NCI-H2081 treated with DMSO at 0.1 percent for 48 hours (cell line): ENCODE measurements at regions not wholly inside any gene's neighbourhood (a gene's known extent, or its start where the extent isn't known, plus 50 kb on each side); places are given as distances from the start of the nearest gene placed in this dataset.

Experiments used
- DNase-seq: peaks from one replicate; lab custom pipeline; 2025; lab: John Stamatoyannopoulos, UW

DNA sequence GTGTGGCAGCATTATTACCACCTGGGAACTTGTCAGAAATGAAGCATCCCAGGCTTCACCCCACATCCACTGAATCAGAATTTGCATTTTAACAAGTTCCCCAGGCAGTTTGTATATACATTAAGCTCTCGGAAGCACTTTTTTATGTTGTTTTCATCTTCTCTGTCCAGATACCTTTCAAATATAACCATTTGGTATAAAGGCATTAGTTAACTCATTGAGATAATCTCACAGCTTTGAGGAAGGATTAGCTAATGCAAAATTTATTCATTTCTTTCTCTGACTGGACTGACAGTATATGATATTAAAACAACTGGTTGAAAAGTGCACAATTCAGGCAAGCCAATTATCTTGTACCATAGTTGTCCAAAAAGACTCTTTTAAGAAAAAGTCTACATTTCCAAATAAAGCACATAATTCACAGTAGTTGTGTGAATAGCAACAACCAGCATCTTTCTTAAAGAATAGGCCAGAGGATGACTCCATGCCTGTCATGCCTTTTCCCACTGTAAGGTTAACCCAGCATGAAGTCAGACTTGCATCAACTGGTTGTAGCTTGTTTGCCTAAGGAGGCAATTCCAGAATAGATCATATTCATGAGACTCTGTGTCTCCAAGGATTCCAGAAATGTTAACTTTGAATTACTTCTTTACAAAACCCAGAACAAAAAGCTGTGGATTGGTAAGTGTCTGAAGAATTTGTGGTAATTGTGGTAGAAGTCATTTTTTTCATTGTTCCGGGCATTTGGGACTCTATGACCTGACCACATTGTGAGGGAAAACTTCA is 254.3 kb upstream of the SESN3 start:
- DNase-seq, result no peak

GRCh38 chr11:95483339-95483738 is 252.3 kb upstream of the SESN3 start:
- DNase-seq, result no peak

GRCh38 chr11:95478003-95478402 is 247.0 kb upstream of the SESN3 start:
- DNase-seq, result no peak

DNA sequence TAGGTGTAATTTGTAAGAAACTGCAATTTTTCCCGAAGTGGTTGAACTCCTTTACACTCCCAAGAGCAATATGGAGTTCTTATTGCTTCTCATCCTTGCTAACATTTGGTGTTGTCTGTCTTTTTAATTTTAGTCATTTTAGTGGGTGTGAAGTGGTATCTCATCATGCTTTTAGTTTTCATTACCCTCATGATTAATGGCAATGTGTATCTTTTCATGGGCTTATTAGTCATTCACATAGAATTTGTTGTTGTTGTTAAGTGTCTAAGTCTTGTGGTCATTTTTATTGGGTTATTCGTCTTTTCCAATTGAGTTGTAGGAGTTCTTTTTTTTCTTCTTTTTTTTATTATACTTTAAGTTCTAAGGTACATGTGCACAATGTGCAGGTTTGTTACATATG is 238.3 kb upstream of the SESN3 start:
- DNase-seq, result no peak

DNA sequence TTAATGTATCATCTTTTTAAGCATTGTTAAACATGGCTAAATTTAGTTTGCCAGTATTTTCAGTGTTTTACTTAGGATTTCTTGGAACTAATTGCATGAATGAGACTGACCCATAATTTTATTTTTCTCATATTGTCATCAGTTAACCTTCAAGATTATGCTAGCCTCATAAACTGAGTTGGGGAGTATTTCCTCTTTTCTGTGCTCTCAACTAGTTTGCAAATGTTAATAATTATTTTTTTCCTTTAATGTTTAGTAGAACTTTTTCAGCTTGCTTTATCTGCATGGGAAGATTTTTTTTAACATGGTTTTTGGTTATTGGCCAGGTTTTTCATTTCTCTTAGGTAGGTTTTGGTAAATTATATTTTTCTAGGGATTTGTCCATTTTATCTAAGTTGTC is 235.4 kb upstream of the SESN3 start:
- no peak for DNase-seq

GRCh38 chr11:95465887-95466286 is 234.9 kb upstream of the SESN3 start:
- DNase-seq, result no peak

DNA sequence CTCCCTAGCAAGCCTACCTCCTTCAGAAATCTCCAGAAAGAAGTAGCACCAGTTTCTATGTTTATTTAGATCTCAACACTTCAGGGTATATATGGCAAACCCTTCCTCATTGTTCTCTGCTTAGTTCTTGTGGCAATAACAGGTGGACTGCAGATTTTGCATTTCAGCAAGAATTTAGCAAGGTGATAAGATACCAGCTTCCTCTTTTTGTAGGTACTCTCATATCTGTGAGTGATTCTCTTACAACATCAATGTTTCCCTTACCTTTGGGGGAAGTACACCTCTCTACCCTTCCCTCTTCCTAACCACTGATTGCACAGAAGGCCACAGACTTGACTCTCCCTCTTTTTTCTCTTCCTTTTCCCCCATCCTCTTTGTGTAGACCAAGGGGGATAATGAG is 230.9 kb upstream of the SESN3 start:
- DNase-seq, result no peak

- DNase-seq, result no peak
Observed at GRCh38 chr11:95461348-95461747, 230.3 kb upstream of the SESN3 start.

DNA sequence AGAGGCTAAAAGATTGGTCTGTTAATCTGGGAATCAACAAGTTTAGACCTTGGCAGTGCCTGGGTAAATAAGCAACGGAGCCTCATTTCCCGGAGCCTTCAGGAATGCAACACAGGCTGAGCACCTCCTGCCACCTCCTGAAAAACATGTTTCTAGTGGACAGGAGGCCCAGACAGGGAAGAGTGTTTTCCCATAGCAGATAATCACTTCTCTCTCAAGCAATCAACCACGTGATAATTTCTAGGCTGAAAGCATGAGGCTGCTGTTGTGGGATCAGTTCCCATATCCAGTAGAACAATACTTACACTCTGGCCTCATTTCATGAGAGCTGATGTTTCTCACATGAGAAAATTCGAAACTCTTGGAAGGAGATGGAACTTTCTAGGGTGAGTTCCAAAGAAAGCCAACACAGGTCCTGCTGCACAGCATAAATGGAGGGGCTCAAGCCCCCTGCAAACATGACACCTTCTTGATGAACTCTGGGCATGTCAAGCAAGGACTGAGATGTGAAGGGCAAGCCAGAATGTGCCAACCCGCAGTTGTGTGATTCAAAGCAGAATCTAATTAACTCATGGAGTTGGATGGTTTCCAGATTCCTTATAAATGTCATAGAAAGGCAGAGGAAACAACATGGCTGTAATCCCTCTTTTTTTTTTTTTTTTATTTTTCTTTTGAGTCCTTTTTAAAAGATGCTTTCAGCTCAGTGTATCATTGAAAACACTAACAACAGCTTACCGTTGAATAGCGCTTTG is 228.5 kb upstream of the SESN3 start:
- no peak for DNase-seq

DNA sequence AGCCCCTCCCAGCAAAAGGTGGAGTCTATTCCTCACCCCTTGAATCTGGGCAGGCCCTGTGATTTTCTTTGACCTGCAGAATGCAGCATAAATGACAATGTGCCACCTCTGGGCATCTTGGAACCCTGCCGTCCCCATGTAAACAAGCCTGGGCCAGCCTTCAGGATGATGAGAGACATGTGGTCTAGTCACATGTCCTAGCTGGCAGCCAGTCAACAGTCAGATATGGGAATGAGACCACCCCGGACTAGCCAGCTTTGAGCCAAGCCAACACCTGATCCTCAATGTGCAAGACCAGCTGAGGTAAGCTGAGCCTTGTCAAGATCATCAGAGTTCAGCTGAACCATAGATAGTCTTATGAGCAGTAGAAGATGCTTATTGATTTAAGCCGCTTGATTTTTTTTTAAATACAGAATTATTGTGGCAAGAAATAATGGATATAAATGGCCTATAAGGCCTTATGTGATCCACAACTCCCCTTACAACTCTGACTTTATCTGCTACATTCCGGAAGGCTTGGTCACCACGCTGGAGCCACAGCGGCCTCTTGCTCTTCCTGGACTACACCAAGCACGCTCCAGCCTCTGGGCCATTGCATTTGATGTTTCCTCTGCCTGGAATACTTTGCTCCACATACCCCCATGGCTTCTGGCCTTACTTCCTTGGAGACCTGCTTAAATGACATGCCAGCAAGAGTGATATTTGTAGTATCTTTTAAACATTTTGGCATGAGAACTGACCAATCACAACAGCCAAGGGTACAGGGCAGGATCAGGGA is 225.9 kb upstream of the SESN3 start:
- DNase-seq, result no peak

DNA sequence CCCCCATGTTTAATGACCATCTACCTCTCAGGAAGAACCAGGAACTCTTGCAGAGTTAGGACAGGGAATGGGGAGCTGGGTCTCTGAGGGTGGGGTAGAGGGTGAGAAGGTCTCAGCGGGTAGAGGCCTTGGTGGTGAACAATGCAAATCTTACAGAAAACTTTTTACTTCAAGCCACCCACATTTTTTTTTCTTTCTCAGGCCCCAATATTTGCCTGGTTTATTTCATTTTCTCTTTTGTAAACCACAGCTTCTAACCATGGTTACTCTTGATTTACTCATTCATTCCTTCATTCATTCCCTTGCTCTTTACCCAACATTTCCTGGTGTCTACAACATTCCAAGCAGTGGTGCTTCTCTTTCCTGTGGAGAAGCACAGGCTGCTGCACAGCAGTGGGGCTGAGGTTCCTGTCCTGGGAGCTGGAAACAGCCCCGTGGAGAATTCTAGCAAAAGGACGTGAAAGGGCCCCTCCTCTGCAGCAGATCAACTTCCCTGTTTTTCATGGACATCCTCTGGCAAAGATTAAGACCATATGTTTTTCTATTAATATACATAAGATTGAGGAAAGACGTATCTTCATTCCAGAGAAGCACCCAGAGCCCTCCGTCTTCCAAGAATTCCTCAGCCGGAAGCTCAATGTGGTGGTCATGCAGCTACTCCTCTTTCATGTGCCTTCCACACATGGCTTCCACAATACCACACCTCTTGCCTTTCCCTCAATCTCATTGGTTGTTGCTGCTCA is 224.4 kb upstream of the SESN3 start:
- DNase-seq, result no peak

DNA sequence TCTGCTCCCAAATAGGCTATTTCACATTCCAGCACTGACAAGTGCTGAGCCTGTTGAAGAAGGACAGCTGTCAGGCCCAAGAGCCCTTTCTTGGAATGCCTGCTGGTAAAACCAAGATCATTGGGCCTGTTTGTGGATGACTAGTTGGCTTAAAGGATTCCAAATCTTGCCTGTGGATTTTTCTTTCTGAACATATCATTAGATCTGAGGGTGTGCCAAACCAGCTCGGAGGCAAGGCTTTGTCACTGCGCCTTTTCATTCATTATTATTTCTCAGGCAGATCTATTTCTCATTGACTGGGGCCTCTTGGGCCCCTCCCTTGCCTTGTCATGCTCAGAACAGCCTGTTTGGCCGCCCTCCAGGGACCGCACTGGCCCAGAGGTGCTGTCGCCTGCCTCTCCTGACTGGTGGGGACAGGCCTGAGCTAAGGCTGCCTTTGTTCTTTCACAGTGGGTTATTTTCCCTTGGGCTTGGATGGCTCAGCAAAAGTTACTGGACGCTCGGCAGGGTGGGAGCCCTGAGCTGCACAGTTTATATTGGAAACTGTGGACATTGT is 222.7 kb upstream of the SESN3 start:
- DNase-seq, result no peak

GRCh38 chr11:95451682-95452081 is 220.7 kb upstream of the SESN3 start:
- no peak for DNase-seq

- DNase-seq, result no peak
Observed at GRCh38 chr11:95451261-95451660, 220.3 kb upstream of the SESN3 start.

GRCh38 chr11:95450547-95451123 is 219.6 kb upstream of the SESN3 start:
- DNase-seq, result no peak

DNA sequence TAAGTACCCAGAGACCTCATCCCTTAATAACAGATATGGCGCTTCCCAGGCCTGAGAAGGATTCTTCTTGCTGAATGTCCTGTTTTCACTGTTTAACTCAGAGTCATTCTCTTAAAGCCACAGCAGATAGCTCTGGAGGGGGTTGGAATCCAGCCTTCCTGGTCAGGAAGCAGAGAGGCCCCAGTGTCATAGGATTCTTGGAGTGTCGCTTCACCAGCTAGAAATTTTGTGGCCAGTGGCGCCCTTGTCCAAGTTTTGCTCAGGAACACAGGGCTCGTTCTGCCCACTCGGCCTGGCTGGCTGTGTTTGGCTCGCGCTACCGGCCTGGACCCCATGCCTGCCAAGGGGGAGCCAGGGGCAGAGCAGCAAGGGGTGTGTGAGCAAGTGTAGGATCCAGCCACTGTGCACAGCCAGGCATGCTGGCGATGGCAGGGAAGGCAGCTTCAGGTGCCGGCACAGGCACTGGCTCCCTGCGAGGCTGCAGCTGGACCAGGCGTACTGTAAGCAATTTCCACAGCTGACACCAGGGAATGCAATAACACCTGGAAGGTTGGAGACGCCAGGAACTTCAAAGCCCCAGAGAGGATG is 214.8 kb upstream of the SESN3 start:
- DNase-seq, result no peak

- DNase-seq, result no peak
Observed at GRCh38 chr11:95444309-95445241, 213.6 kb upstream of the SESN3 start.

- DNase-seq, result no peak
Observed at GRCh38 chr11:95443386-95443785, 212.4 kb upstream of the SESN3 start.

DNA sequence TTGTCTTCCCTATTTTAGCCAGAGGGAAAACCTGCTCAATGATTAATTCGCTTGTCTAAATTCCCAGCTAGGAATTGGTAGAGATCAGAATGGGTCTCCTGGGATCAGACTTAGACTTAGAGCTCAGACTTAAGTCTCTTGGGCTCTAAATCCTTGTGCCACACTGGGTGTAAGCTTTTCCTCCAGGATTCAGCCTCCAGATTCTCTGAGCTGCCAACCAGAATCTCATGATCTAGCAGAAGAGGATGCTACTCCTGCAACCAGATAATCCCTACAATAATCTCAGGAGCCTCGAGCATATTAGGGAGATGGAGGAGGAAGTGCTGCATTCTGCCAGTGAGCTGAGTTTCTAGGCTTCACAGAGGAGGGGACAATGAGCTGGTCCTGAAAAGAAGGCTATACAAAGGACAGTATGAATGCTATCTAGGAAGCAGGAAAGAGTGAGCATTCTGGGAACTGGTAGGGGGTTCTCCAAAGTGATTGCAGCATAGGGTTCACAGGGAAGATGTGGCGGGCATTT is 211.6 kb upstream of the SESN3 start:
- DNase-seq, result no peak
